Skin of body (tissue), 1 donor: ENCODE measurements at regions not wholly inside any gene's neighbourhood (a gene's known extent, or its start where the extent isn't known, plus 50 kb on each side); places are given as distances from the start of the nearest gene placed in this dataset.
"Not testable (repeated sequence)": the region's sequence is repeated elsewhere in the genome, so short reads cannot be mapped to it uniquely, and the experiment has no call there.

Experiments used
- DNase-seq: peaks from one replicate; lab custom pipeline; 2025; lab: John Stamatoyannopoulos, UW

DNA sequence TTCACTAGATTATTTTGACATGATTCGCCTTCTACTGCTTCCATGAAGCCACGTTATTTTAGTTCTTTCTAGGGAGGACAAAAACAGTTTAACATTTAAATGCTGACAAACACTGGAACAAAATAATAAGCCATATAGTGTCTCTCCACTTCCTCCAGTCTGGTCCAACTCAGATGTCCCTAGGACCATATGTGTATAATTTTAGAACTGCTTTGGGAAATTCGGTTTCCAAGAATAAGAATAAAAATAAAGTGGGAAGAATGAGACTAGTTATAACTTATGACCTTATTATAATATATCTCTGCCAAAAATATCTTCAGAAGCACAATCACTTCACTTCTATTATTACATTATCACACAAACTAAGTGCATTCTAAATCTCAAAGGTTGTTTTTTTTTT lies 164.4 kb upstream of the POF1B start:
- DNase-seq, result no peak

DNA sequence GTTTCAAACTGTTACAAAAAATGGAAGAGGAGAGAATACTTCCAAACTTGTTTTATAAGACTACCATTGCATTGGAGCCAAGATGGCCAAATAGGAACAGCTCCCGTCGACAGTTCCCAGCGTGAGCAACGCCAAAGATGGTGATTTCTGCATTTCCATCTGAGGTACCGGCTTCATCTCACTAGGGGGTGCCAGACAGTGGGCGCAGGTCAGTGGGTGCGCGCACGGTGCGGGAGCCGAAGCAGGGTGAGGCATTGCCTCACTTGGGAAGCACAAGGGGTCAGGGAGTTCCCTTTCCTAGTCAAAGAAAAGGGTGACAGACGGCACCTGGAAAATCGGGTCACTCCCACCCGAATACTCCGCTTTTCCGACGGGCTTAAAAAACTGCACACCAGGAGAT lies 149.7 kb upstream of the POF1B start:
- DNase-seq, result not testable (repeated sequence)

DNA sequence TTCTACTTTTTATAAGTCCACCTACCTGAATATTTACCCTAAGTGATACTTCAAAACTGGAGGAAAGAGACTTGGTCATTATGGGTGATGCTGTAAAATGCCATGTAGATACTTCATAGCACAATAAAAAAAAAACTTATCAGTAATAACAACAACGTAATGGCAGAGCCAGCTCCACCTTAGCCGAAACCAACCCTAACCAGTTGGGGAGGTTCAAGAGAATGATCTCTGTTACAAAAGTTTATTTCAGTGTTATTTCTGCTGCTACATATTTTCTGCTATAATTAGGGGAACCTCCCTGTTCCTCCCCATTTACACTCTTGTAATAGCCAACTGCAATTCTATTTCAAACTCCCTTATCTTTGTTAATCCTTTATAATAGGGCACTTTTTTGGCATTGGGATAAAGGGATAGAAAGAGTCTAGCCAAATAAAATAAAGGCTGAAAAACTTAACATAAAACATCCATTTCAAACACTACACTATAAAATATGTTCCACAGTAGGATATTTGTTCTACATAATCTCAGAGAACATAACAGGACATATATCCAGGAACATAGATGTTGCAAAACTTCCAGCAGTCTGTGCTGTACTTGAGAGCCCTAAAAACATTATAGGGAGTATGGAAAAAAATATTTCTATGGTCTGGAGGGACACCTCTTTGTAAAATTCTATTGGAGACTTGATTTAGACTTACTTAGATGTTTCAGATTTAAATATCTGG lies 138.7 kb upstream of the POF1B start:
- no peak for DNase-seq

- DNase-seq, result no peak
These were observed 136.7 kb upstream of the POF1B start for GRCh38 chrX:85516131-85516530.

DNA sequence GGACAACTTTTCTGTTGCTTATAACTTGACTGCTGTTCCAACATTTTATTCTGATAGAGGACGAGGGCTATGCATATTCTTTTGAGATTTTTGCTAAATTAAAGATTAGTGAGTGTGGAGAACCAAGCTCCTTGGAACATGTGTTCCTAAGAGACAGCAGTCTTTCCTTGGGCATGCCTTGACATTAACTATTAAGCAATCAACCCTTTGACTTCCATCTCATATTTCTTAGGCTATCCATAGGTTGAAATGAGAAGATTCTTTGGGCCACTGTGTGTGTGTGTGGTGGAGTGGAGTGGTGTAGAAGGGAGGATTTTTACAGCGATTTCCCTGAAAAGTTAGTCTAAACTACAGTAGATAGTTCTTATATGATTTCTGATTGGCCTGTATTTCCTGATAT lies 127.4 kb upstream of the POF1B start:
- no peak for DNase-seq

GRCh38 chrX:85505801-85506200 lies 126.3 kb upstream of the POF1B start:
- DNase-seq, result no peak

- DNase-seq, result no peak
These were observed 124.9 kb upstream of the POF1B start for GRCh38 chrX:85504381-85504780.

GRCh38 chrX:85503258-85504158 lies 124.0 kb upstream of the POF1B start:
- no peak for DNase-seq

DNA sequence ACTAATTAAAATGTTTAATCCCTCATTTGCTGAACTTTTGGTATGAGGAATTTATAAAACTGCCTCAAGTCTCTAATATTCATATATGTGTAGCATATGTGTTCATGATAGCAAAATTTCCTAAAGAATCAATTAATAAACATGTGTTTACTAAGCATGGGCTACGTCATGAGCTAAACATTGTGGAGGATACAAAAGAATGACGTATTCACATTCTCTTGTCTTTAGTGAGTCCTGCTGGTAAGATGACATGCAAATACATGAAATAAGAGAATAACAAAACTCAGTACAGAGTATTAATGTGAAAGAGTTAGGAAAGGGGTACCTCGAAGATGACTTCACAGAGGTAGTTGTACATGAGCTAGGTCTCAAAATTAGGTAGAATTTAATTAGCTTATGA lies 121.9 kb upstream of the POF1B start:
- no peak for DNase-seq

DNA sequence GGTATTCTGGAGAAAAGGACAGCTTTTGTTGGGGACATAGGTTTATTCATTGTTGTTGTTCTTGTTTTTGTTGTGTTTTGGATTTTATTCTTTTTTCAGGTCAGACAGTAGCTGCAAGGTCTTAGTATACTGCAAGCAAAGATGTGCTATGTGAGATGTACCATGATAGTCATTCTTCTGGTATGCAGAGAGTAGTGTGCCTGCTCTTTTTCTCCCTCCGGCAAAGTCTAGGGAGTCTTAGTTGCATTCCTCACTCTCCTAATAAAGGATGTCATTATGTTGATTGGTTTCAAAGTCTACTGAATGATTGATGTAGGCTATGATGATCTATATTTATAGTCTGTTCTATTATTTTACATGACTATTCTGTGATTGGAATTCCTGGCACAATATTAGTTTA lies 119.9 kb upstream of the POF1B start:
- DNase-seq, result no peak

DNA sequence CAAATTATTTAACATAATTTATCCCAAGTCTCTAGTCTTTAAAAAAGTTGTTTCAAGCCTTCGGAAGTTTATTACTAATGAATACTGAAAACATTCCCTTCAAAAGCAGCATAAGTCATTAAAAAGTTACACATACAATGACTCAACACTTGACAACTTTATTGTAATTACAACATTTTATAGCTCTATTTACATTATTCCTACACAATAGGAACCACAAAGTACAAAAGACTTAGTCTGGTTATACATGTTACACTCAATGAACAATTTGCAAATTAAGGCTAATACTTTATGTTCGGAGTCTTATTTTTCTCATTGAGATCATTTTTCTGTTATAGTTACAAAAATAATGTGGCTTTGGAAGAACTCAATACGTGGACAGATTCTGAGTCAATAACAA lies 114.4 kb upstream of the POF1B start:
- DNase-seq, result no peak

DNA sequence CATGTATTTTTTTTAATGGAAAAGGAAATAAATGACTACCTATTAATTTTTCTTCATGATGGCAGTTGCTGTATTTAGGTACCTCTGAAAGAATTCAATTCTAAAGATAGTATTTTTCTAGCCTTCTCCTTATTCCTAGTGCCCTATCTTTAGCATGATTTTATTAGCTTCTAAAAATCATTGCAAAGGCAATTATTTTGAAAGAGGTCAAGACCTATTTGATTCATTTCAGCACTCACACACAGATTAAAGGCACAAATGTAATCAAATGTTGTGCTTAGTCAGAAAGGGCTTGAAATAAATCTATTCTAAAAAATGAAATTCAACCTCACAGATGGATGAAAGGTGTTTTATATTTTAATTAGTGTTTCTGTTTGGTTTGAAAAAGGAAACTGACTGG lies 74.8 kb upstream of the POF1B start:
- no peak for DNase-seq

DNA sequence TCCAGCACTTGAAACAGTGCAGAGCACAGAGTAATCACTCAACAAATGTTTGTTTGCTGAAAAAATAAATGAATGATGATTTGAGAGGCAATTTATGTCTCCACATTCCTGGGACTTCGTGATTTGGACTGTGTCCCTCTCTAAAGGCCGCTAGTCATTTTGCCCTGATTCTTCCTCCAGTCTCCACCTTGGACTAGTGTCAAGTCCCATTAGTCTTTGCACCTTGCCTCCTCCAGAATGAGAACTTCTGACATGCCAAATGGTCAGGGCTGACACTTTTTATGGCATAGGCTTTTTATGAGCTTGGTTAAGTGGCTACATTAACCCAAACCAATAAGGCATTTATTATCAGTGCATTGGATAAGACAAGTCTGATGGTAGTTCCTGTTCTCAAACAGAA lies 65.1 kb upstream of the POF1B start:
- DNase-seq, result no peak
